Kidney epithelial cell (primary cell): ENCODE measurements at regions not wholly inside any gene's neighbourhood (a gene's known extent, or its start where the extent isn't known, plus 50 kb on each side); places are given as distances from the start of the nearest gene placed in this dataset.

Experiments used
- DNase-seq: peaks from one replicate; pipeline ENCODE4 v3.0.0-alpha.2; 2010; ENCODE audit warnings: low read depth
- H3K27me3 ChIP-seq: 2 replicates; pipeline ENCODE4 v1.6.0; 2011; ENCODE audit warnings: low read length; ENCODE audit not compliant: control insufficient read depth, insufficient read depth
- H3K36me3 ChIP-seq: 2 replicates; pipeline ENCODE4 v1.5.1; 2011; ENCODE audit warnings: low read length; ENCODE audit not compliant: control insufficient read depth, insufficient read depth
- H3K4me3 ChIP-seq: 2 replicates; pipeline ENCODE4 v1.5.1; 2011; ENCODE audit warnings: low read depth, mild to moderate bottlenecking, control low read depth, low read length
- CTCF ChIP-seq: IDR thresholded peaks from 2 replicates; pipeline ENCODE4 v1.5.1; 2011; ENCODE audit warnings: mild to moderate bottlenecking, moderate library complexity, low read length, control low read depth, inconsistent platforms; ENCODE audit not compliant: insufficient read depth, poor library complexity, severe bottlenecking

GRCh38 chr6:166750108-166750793 is 123.2 kb upstream of the RPS6KA2 start:
- no peaks in the 10 kb centered on the region for H3K36me3 ChIP-seq
- DNase-seq: no peak
- no peak overlapping the region for H3K4me3 ChIP-seq
- no peak for TF ChIP-seq CTCF
- no peaks in the 10 kb centered on the region for H3K27me3 ChIP-seq

- no peak for TF ChIP-seq CTCF
- no peaks in the 10 kb centered on the region for H3K36me3 ChIP-seq
- H3K27me3 ChIP-seq: no peaks in the 10 kb centered on the region
- no peak overlapping the region for H3K4me3 ChIP-seq
- no peak for DNase-seq
These were observed 122.6 kb upstream of the RPS6KA2 start for GRCh38 chr6:166749666-166750065.

GRCh38 chr6:166747644-166748595 is 120.9 kb upstream of the RPS6KA2 start:
- DNase-seq: no peak
- H3K4me3 ChIP-seq: no peak overlapping the region
- TF ChIP-seq CTCF: no peak
- H3K36me3 ChIP-seq: no peaks in the 10 kb centered on the region
- H3K27me3 ChIP-seq: no peaks in the 10 kb centered on the region

- DNase-seq: no peak
- TF ChIP-seq CTCF: no peak
- H3K36me3 ChIP-seq: no peaks in the 10 kb centered on the region
- no peak overlapping the region for H3K4me3 ChIP-seq
- no peaks in the 10 kb centered on the region for H3K27me3 ChIP-seq
These were observed 119.0 kb upstream of the RPS6KA2 start for GRCh38 chr6:166745801-166746668.

- DNase-seq: no peak
- no peak for TF ChIP-seq CTCF
- no peak overlapping the region for H3K4me3 ChIP-seq
- H3K36me3 ChIP-seq: no peaks in the 10 kb centered on the region
- no peaks in the 10 kb centered on the region for H3K27me3 ChIP-seq
These were observed 117.4 kb upstream of the RPS6KA2 start for GRCh38 chr6:166744223-166745134.
